Effector memory CD8-positive, alpha-beta T cell (primary cell): ENCODE measurements at regions not wholly inside any gene's neighbourhood (a gene's known extent, or its start where the extent isn't known, plus 50 kb on each side); places are given as distances from the start of the nearest gene placed in this dataset.
A peak's percentile ranks its signal among the peaks of the same experiment; 100 is the strongest.
"Not testable (repeated sequence)": the region's sequence is repeated elsewhere in the genome, so short reads cannot be mapped to it uniquely, and the experiment has no call there.

ENCODE experiments used
- ATAC-seq: fragments of 150-1000 bp; cut with Tn5 transposase; replicated peaks from 2 replicates; pipeline ENCODE4 v1.10.0; 2021; ENCODE audit warnings: mild to moderate bottlenecking, moderate library complexity
- DNase-seq, 3 experiments: peaks; one replicate each; pipeline ENCODE4 v3.0.0; 2021
- H3K27ac Mint-ChIP-seq, 2 donors: one replicate each; pipeline ENCODE4 v1.8.0; 2022; ENCODE audit warnings: mild to moderate bottlenecking in 2 of 2, mixed read lengths in 2 of 2, moderate library complexity in 2 of 2
- H3K27me3 Mint-ChIP-seq, 2 donors: one replicate each; pipeline ENCODE4 v1.8.0; 2022; ENCODE audit warnings: mixed read lengths in 2 of 2
- H3K36me3 Mint-ChIP-seq: one replicate; pipeline ENCODE4 v1.8.0; 2022; ENCODE audit warnings: mild to moderate bottlenecking, moderate library complexity, mixed read lengths; ENCODE audit not compliant: insufficient read depth
- H3K4me1 Mint-ChIP-seq, 2 donors: one replicate each; pipeline ENCODE4 v1.8.0; 2022; ENCODE audit warnings: low read depth in 2 of 2, mixed read lengths in 2 of 2
- H3K4me3 Mint-ChIP-seq, 2 donors: one replicate each; pipeline ENCODE4 v1.8.0; 2022; ENCODE audit warnings: mild to moderate bottlenecking in 2 of 2, mixed read lengths in 2 of 2, moderate library complexity in 2 of 2
- H3K9me3 Mint-ChIP-seq, 2 donors: one replicate each; pipeline ENCODE4 v1.8.0; 2022; ENCODE audit warnings: mixed read lengths in 2 of 2

- Mint-ChIP-seq H3K9me3 (peaks cover 0 to 2% of the 10 kb centered on the region in 2 donors), H3K27ac (no peak overlapping the region), H3K27me3 (peaks cover 37 to 53% of the 10 kb centered on the region in 2 donors), H3K4me3 (no peak overlapping the region), H3K36me3 (no peaks in the 10 kb centered on the region), H3K4me1 (peaks cover 5 to 7% of the 10 kb centered on the region in 2 donors)
- ATAC-seq = no peak
- DNase-seq = no peak
These were observed 103.9 kb downstream of the GATA3 start for GRCh38 chr10:8158193-8159071.

GRCh38 chr10:8159341-8160165, 105.1 kb downstream of the GATA3 start:
- H3K9me3 Mint-ChIP-seq = peaks cover 0 to 2% of the 10 kb centered on the region in 2 donors
- peaks cover 30 to 53% of the 10 kb centered on the region in 2 donors for H3K27me3 Mint-ChIP-seq
- peaks cover 5 to 7% of the 10 kb centered on the region in 2 donors for H3K4me1 Mint-ChIP-seq
- no peaks in the 10 kb centered on the region for H3K36me3 Mint-ChIP-seq
- H3K27ac Mint-ChIP-seq = no peak overlapping the region
- no peak for ATAC-seq
- no peak for DNase-seq
- H3K4me3 Mint-ChIP-seq = no peak overlapping the region

- Mint-ChIP-seq H3K36me3 (no peaks in the 10 kb centered on the region), H3K4me3 (no peak overlapping the region), H3K27ac (no peak overlapping the region), H3K27me3 (peaks cover 16 to 27% of the 10 kb centered on the region in 2 donors), H3K9me3 (peaks cover 6 to 10% of the 10 kb centered on the region in 2 donors), H3K4me1 (peaks cover 5 to 7% of the 10 kb centered on the region in 2 donors)
- DNase-seq (no peak), ATAC-seq (no peak)
These were observed 109.3 kb downstream of the GATA3 start for GRCh38 chr10:8163824-8164223.

- not testable (repeated sequence) for H3K36me3 Mint-ChIP-seq, ATAC-seq, DNase-seq, H3K4me1 Mint-ChIP-seq, H3K27ac Mint-ChIP-seq, H3K4me3 Mint-ChIP-seq
- H3K27me3 Mint-ChIP-seq = peaks cover 9 to 18% of the 10 kb centered on the region in 2 donors
- peaks cover 7 to 14% of the 10 kb centered on the region in 2 donors for H3K9me3 Mint-ChIP-seq
These were observed 110.2 kb downstream of the GATA3 start for GRCh38 chr10:8164640-8165039.

GRCh38 chr10:8168836-8169235, 114.3 kb downstream of the GATA3 start:
- Mint-ChIP-seq H3K27me3 (no peaks in the 10 kb centered on the region), H3K36me3 (no peaks in the 10 kb centered on the region), H3K4me3 (no peak overlapping the region), H3K4me1 (no peaks in the 10 kb centered on the region), H3K27ac (no peak overlapping the region), H3K9me3 (peaks cover 5 to 14% of the 10 kb centered on the region in 2 donors)
- no peak for DNase-seq
- no peak for ATAC-seq

GRCh38 chr10:8171008-8171407, 116.5 kb downstream of the GATA3 start:
- no peaks in the 10 kb centered on the region for H3K4me1 Mint-ChIP-seq
- H3K9me3 Mint-ChIP-seq = peaks cover 5 to 14% of the 10 kb centered on the region in 2 donors
- no peak for DNase-seq
- no peak for ATAC-seq
- H3K27ac Mint-ChIP-seq = no peak overlapping the region
- H3K36me3 Mint-ChIP-seq = no peaks in the 10 kb centered on the region
- H3K27me3 Mint-ChIP-seq = no peaks in the 10 kb centered on the region
- no peak overlapping the region for H3K4me3 Mint-ChIP-seq

GRCh38 chr10:8172604-8173003, 118.1 kb downstream of the GATA3 start:
- Mint-ChIP-seq H3K9me3 (peaks cover 2 to 10% of the 10 kb centered on the region in 2 donors), H3K4me1 (no peaks in the 10 kb centered on the region), H3K4me3 (no peak overlapping the region), H3K27ac (no peak overlapping the region), H3K36me3 (no peaks in the 10 kb centered on the region), H3K27me3 (no peaks in the 10 kb centered on the region)
- no peak for DNase-seq
- ATAC-seq = no peak

GRCh38 chr10:8173243-8173865, 118.9 kb downstream of the GATA3 start:
- Mint-ChIP-seq H3K27me3 (no peaks in the 10 kb centered on the region), H3K36me3 (no peaks in the 10 kb centered on the region), H3K9me3 (peaks cover 1 to 8% of the 10 kb centered on the region in 2 donors), H3K4me1 (no peaks in the 10 kb centered on the region), H3K27ac (no peak overlapping the region), H3K4me3 (no peak overlapping the region)
- DNase-seq (no peak), ATAC-seq (no peak)

GRCh38 chr10:8173866-8174243, 119.4 kb downstream of the GATA3 start:
- no peak for ATAC-seq

GRCh38 chr10:8174762-8175161, 120.3 kb downstream of the GATA3 start:
- Mint-ChIP-seq H3K27ac (no peak overlapping the region), H3K4me3 (no peak overlapping the region), H3K9me3 (no peaks in the 10 kb centered on the region), H3K27me3 (no peaks in the 10 kb centered on the region), H3K4me1 (no peaks in the 10 kb centered on the region), H3K36me3 (no peaks in the 10 kb centered on the region)
- DNase-seq (no peak), ATAC-seq (no peak)

More at GRCh38 chr10:8173866-8174243, 119.4 kb downstream of the GATA3 start:
- Mint-ChIP-seq H3K27ac (no peak overlapping the region), H3K36me3 (no peaks in the 10 kb centered on the region), H3K27me3 (no peaks in the 10 kb centered on the region), H3K4me3 (no peak overlapping the region), H3K9me3 (peaks cover under 1 to 3% of the 10 kb centered on the region in 2 donors), H3K4me1 (no peaks in the 10 kb centered on the region)
- DNase-seq = no peak

- DNase-seq, ATAC-seq, H3K9me3 Mint-ChIP-seq, H3K27ac Mint-ChIP-seq, H3K4me1 Mint-ChIP-seq, H3K4me3 Mint-ChIP-seq, H3K27me3 Mint-ChIP-seq, H3K36me3 Mint-ChIP-seq: not testable (repeated sequence)
These were observed 123.0 kb downstream of the GATA3 start for GRCh38 chr10:8177526-8177925.

- H3K4me3 Mint-ChIP-seq, ATAC-seq, DNase-seq, H3K9me3 Mint-ChIP-seq, H3K27me3 Mint-ChIP-seq, H3K27ac Mint-ChIP-seq, H3K36me3 Mint-ChIP-seq: not testable (repeated sequence)
- peaks cover 22 to 25% of the 10 kb centered on the region in 2 donors for H3K4me1 Mint-ChIP-seq
These were observed 125.3 kb downstream of the GATA3 start for GRCh38 chr10:8179773-8180172.

GRCh38 chr10:8180360-8181109, 126.0 kb downstream of the GATA3 start:
- H3K27me3 Mint-ChIP-seq = no peaks in the 10 kb centered on the region
- no peak for ATAC-seq

More at GRCh38 chr10:8180360-8181109, 126.0 kb downstream of the GATA3 start:
- peaks cover 24 to 27% of the 10 kb centered on the region in 2 donors for H3K4me1 Mint-ChIP-seq
- H3K9me3 Mint-ChIP-seq = no peaks in the 10 kb centered on the region
- H3K27ac Mint-ChIP-seq = peak overlapping the region in 1 of 2 donors; percentile 84
- no peak overlapping the region for H3K4me3 Mint-ChIP-seq
- peaks cover 7% of the 10 kb centered on the region for H3K36me3 Mint-ChIP-seq
- no peak for DNase-seq
